Adrenal gland (tissue), 5 donors: ENCODE measurements at regions not wholly inside any gene's neighbourhood (a gene's known extent, or its start where the extent isn't known, plus 50 kb on each side); places are given as distances from the start of the nearest gene placed in this dataset.

Experiments
- POLR2A ChIP-seq, 2 donors: fragments of 450-650 bp; IDR thresholded peaks; one replicate each; pipeline ENCODE4 v1.6.1; 2017; ENCODE audit warnings: antibody characterized with exemption in 2 of 2, mild to moderate bottlenecking in 2 of 2, moderate library complexity in 1 of 2
- TF ChIP-seq, protein P1 (sequence below), 6 experiments: fragments of 450-650 bp in 4 of 6; fragments of 200-600 bp in 2 of 6; sonication (generic) in 1 of 6; IDR thresholded peaks; 1 replicate in 5 of 6; 2 replicates in 1 of 6; pipeline versions ENCODE4 v1.5.1 to v1.8.0; 2016 to 2021; ENCODE audit warnings: antibody characterized with exemption in 6 of 6, mild to moderate bottlenecking in 2 of 6, moderate library complexity in 1 of 6
- donor health status: DM: no; HTN: no; CAD: no.

DNA sequence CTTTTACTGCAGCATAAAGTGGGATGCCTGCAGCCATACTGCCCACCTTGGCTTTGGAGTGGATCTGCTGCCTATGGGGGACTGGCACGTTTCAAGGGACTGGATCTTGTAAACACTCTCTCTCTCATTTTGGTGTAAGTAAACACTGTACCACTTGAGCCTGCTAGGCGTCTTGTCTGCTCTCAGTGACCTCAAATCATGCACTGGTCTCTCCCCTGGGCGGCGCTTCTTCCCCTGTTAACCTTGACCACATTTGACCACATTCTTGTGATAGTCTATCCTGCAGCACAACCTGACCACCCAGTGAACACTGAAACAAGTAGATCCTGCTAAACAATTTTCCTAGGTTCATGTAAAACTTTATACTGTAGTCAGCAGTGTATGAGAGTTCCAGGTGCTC is 82.6 kb upstream of the HNMT start:
- TF ChIP-seq, protein P1, sequence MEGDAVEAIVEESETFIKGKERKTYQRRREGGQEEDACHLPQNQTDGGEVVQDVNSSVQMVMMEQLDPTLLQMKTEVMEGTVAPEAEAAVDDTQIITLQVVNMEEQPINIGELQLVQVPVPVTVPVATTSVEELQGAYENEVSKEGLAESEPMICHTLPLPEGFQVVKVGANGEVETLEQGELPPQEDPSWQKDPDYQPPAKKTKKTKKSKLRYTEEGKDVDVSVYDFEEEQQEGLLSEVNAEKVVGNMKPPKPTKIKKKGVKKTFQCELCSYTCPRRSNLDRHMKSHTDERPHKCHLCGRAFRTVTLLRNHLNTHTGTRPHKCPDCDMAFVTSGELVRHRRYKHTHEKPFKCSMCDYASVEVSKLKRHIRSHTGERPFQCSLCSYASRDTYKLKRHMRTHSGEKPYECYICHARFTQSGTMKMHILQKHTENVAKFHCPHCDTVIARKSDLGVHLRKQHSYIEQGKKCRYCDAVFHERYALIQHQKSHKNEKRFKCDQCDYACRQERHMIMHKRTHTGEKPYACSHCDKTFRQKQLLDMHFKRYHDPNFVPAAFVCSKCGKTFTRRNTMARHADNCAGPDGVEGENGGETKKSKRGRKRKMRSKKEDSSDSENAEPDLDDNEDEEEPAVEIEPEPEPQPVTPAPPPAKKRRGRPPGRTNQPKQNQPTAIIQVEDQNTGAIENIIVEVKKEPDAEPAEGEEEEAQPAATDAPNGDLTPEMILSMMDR (IDR thresholded peaks at IDR 0.05) = no peak
- no peak for TF ChIP-seq POLR2A (IDR thresholded peaks at IDR 0.05)
